ENCODE measurements at regions not wholly inside any gene's neighbourhood (a gene's known extent, or its start where the extent isn't known, plus 50 kb on each side); places are given as distances from the start of the nearest gene placed in this dataset.

DNA sequence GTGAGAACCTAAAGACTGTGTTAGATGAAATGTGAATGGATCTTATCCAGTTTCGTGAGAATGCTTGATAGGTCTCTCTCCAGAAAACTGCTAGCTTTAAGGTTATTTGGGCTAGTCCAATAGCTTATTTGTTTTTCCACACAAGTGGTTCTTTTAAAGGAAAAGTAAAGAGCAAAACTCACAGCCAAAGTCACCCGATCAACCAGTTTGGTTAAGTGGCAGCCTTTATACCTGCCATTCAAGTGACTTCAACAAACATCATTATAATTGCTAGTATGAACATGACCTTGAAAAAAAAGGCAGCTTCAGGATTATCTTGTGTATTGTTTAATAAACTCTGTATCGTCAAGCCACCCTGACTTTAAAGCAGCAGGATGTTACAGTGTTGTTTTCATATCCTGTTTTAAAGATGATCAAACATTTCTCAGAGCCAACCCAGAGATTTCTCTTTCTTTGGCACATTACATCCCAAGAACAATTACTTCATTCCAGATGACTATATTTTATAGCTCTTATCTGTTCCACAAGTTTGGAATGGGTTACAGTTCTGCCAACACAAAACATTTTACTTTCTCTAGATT lies 253.4 kb downstream of the EPHA7 start:
- TF ChIP-seq CTCF (conservative IDR thresholded peaks at IDR 0.05 in 1 of 2, IDR thresholded peaks at IDR 0.05 in 1 of 2; ENCODE audit: low read depth in 1 of 2, low read length in 2 of 2) (no peak), EZH2 (IDR thresholded peaks at IDR 0.05; ENCODE audit: low read length, missing control alignments) (no peak)

All from fibroblast of lung (primary cell).